Liver (tissue), 8 donors: ENCODE measurements at regions not wholly inside any gene's neighbourhood (a gene's known extent, or its start where the extent isn't known, plus 50 kb on each side); places are given as distances from the start of the nearest gene placed in this dataset.

Experiments used
- DNase-seq: peaks from one replicate; pipeline ENCODE4 v3.0.0-alpha.2; 2017; ENCODE audit warnings: low spot score
- H3K27ac ChIP-seq, 2 donors: one replicate each; pipeline ENCODE4 v1.7.0; 2013; ENCODE audit warnings: inconsistent platforms in 2 of 2, low read length in 2 of 2, control low read depth in 1 of 2, low read depth in 1 of 2, mild to moderate bottlenecking in 1 of 2
- H3K27me3 ChIP-seq, 4 donors: one replicate each; pipeline versions ENCODE4 v1.6.1 to v1.7.0; 2013; ENCODE audit warnings: low read length in 3 of 4, inconsistent platforms in 1 of 4, mild to moderate bottlenecking in 1 of 4, moderate library complexity in 1 of 4; ENCODE audit not compliant: control insufficient read depth in 4 of 4, insufficient read depth in 4 of 4
- H3K36me3 ChIP-seq, 4 donors: one replicate each; pipeline versions ENCODE4 v1.6.1 to v1.7.0; 2013; ENCODE audit warnings: low read length in 3 of 4, mild to moderate bottlenecking in 3 of 4, low read depth in 1 of 4, moderate library complexity in 1 of 4; ENCODE audit not compliant: control insufficient read depth in 4 of 4, insufficient read depth in 3 of 4
- H3K4me1 ChIP-seq, 4 donors: one replicate each; pipeline versions ENCODE4 v1.6.1 to v1.7.0; 2013; ENCODE audit warnings: low read length in 3 of 4, mild to moderate bottlenecking in 3 of 4, moderate library complexity in 1 of 4; ENCODE audit not compliant: control insufficient read depth in 4 of 4, insufficient read depth in 4 of 4
- H3K4me3 ChIP-seq, 3 donors: one replicate each; pipeline versions ENCODE4 v1.6.1 to v1.7.0; 2013; ENCODE audit warnings: low read length in 3 of 3, control low read depth in 1 of 3, low read depth in 1 of 3, mild to moderate bottlenecking in 1 of 3
- H3K9ac ChIP-seq, 2 donors: one replicate each; pipeline ENCODE4 v1.7.0; 2013; ENCODE audit warnings: low read length in 2 of 2, mild to moderate bottlenecking in 2 of 2, moderate library complexity in 2 of 2, control low read depth in 1 of 2, low read depth in 1 of 2
- H3K9me3 ChIP-seq, 4 donors: one replicate each; pipeline versions ENCODE4 v1.6.1 to v1.7.0; 2013; ENCODE audit warnings: low read length in 3 of 4; ENCODE audit not compliant: control insufficient read depth in 4 of 4
- EGR1 ChIP-seq, 2 donors: IDR thresholded peaks; 2 replicates each; pipeline ENCODE4 v1.6.1; 2016 to 2018; ENCODE audit warnings: antibody characterized with exemption in 2 of 2, low read depth in 2 of 2
- FOXA1 ChIP-seq: IDR thresholded peaks from 2 replicates; pipeline ENCODE4 v1.6.1; 2016; ENCODE audit warnings: antibody characterized with exemption
- FOXA2 ChIP-seq: IDR thresholded peaks from 2 replicates; pipeline ENCODE4 v1.6.1; 2016; ENCODE audit warnings: antibody characterized with exemption
- GABPA ChIP-seq, 2 donors: IDR thresholded peaks in 1 of 2; conservative IDR thresholded peaks in 1 of 2; 2 replicates each; pipeline ENCODE4 v1.6.1; 2016; ENCODE audit warnings: antibody characterized with exemption in 2 of 2, mild to moderate bottlenecking in 1 of 2, moderate library complexity in 1 of 2
- HNF4A ChIP-seq, 2 donors: conservative IDR thresholded peaks; 2 replicates each; pipeline ENCODE4 v1.6.1; 2016; ENCODE audit warnings: antibody characterized with exemption in 2 of 2, mild to moderate bottlenecking in 2 of 2
- HNF4G ChIP-seq: IDR thresholded peaks from 2 replicates; pipeline ENCODE4 v1.6.1; 2016; ENCODE audit warnings: antibody characterized with exemption
- JUND ChIP-seq, 2 donors: IDR thresholded peaks; 2 replicates each; pipeline ENCODE4 v1.6.1; 2016; ENCODE audit warnings: antibody characterized with exemption in 2 of 2
- RAD21 ChIP-seq, 2 donors: IDR thresholded peaks; 2 replicates each; pipeline ENCODE4 v1.6.1; 2016; ENCODE audit warnings: antibody characterized with exemption in 2 of 2, mild to moderate bottlenecking in 2 of 2
- RXRA ChIP-seq, 2 donors: IDR thresholded peaks; 2 replicates each; pipeline ENCODE4 v1.6.1; 2017 to 2018; ENCODE audit warnings: antibody characterized with exemption in 2 of 2, mild to moderate bottlenecking in 1 of 2
- TAF1 ChIP-seq: conservative IDR thresholded peaks from 2 replicates; pipeline ENCODE4 v1.6.1; 2016; ENCODE audit warnings: antibody characterized with exemption, mild to moderate bottlenecking
- YY1 ChIP-seq: IDR thresholded peaks from 2 replicates; pipeline ENCODE4 v1.6.1; 2016; ENCODE audit warnings: antibody characterized with exemption, mild to moderate bottlenecking
- WGBS: extraction: QIAGEN DNeasy Blood & Tissue Kit; methylation state at CpG from one replicate; pipeline ENCODE4 v1.1.7; 2013; 5-methylcytosine and 5-hydroxymethylcytosine counted together
- TF ChIP-seq, protein P1 (sequence below): fragments of 150-350 bp; IDR thresholded peaks from 2 replicates; pipeline ENCODE4 v1.5.1; 2017; ENCODE audit warnings: improper control_type of control experiment, low read depth, low read length; ENCODE audit not compliant: missing input control
- TF ChIP-seq, protein P2 (sequence below): IDR thresholded peaks from 2 replicates; pipeline ENCODE4 v1.6.1; 2016; ENCODE audit warnings: antibody characterized with exemption
- TF ChIP-seq, protein P3 (sequence below): IDR thresholded peaks from 2 replicates; pipeline ENCODE4 v1.6.1; 2016; ENCODE audit warnings: antibody characterized with exemption
- TF ChIP-seq, protein P4 (sequence below): IDR thresholded peaks from 2 replicates; pipeline ENCODE4 v1.6.1; 2016; ENCODE audit warnings: antibody characterized with exemption
- donor health status: healthy.
- donor health status: healthy.
- donor health status: healthy.
- donor health status: healthy.
- donor health status: healthy.

DNA sequence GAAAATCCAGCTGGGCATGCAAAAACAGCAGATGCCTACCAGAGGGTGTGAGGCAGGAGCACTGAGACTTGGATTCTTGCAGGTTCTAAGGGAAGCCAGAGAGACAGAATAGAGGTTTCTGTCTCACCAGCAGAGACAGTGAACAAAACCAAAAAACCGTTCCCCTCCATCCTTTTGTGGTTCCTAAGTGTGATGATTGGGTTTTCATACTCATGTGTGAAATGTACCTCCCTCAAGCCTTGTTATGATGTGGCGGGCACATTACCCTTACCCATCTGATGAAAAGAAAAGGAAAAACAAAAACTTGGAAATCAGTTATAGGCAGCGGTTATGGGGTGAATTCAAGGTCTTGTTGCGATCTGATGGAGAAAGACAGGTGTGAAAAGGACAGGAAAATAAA lies 172.6 kb upstream of the CDH13 start:
- H3K4me1 ChIP-seq, result no peaks in the 10 kb centered on the region
- H3K36me3 ChIP-seq, result no peaks in the 10 kb centered on the region
- no peak overlapping the region for H3K27ac ChIP-seq
- no peak for TF ChIP-seq HNF4A (conservative IDR thresholded peaks at IDR 0.05)
- TF ChIP-seq, protein P1, sequence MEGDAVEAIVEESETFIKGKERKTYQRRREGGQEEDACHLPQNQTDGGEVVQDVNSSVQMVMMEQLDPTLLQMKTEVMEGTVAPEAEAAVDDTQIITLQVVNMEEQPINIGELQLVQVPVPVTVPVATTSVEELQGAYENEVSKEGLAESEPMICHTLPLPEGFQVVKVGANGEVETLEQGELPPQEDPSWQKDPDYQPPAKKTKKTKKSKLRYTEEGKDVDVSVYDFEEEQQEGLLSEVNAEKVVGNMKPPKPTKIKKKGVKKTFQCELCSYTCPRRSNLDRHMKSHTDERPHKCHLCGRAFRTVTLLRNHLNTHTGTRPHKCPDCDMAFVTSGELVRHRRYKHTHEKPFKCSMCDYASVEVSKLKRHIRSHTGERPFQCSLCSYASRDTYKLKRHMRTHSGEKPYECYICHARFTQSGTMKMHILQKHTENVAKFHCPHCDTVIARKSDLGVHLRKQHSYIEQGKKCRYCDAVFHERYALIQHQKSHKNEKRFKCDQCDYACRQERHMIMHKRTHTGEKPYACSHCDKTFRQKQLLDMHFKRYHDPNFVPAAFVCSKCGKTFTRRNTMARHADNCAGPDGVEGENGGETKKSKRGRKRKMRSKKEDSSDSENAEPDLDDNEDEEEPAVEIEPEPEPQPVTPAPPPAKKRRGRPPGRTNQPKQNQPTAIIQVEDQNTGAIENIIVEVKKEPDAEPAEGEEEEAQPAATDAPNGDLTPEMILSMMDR, result no peak
- TF ChIP-seq FOXA2, result no peak
- H3K4me3 ChIP-seq, result no peak overlapping the region
- H3K9ac ChIP-seq, result no peak overlapping the region
- no peaks in the 10 kb centered on the region for H3K9me3 ChIP-seq
- no peak for DNase-seq
- H3K27me3 ChIP-seq, result no peaks in the 10 kb centered on the region
- WGBS, result 92% methylated on average over 4 of the region's 4 CpGs

DNA sequence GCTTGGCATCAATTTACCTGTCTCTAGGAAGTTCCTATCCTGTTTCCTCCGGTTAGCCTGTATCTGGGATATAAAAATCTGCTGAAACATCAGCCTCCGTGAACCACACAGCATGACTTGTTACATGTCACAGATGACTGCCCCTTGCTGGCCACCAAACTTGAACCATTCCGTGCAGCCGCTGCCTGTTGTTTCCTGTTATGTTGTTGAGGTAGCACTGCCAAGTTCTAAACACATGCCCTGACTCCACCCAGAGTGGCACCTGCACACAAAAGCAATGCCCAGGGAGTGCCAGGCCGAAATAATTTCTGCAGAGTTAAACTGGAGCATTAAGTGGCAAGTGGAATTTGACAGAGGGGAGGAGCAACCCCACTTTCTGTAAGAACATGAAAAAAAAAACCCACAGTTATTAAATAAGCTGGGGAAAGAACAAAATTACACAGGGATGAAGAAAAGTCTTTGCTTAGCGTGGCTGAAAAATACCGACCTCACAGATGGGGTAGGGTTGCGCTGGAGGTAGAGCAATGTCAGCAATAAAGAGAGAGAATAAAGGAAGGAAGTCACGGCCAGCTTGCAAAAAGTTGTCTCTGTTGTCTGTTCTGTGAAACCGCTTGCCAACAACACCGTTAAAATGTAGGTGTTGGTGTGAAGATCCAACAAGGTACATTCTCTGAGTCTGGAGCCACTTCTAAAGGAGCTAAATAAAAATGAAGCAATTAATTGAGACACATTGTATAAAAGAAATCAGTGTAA lies 174.6 kb upstream of the CDH13 start:
- no peak overlapping the region for H3K4me3 ChIP-seq
- no peak overlapping the region for H3K27ac ChIP-seq
- no peaks in the 10 kb centered on the region for H3K27me3 ChIP-seq
- H3K36me3 ChIP-seq, result no peaks in the 10 kb centered on the region
- no peak for DNase-seq
- TF ChIP-seq, protein P2, sequence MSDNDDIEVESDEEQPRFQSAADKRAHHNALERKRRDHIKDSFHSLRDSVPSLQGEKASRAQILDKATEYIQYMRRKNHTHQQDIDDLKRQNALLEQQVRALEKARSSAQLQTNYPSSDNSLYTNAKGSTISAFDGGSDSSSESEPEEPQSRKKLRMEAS, result no peak
- TF ChIP-seq FOXA1 (no peak), YY1 (no peak), EGR1 (IDR thresholded peaks at IDR 0.05; ENCODE audit: low read depth in 2 of 2) (no peak)
- TF ChIP-seq, protein P1, result no peak
- no peak overlapping the region for H3K9ac ChIP-seq
- 81% methylated on average over 11 of the region's 11 CpGs for WGBS
- H3K9me3 ChIP-seq, result no peaks in the 10 kb centered on the region
- H3K4me1 ChIP-seq, result no peaks in the 10 kb centered on the region

DNA sequence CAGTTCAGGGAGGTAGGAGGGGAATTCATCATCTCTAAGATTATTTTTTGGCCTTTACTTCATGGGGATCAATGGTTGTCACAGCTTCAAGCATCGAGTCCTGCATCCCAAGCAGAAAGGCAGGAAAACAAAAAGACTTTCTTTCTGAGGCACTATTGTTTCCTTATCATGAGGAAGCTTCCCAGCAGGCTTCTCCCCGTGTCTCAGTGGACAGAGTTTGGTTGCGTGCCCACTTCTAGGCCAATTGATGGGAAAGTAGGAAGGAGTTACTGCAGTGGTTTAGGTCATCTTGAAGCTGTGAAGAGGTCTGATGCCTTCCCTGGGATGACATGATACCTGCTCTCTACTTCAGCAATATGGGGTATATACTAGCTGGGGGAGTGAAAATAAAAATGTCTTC lies 175.3 kb upstream of the CDH13 start:
- no peaks in the 10 kb centered on the region for H3K27me3 ChIP-seq
- no peak overlapping the region for H3K9ac ChIP-seq
- DNase-seq, result no peak
- WGBS, result 57% methylated on average over 3 of the region's 3 CpGs
- no peak overlapping the region for H3K27ac ChIP-seq
- peaks cover 0 to 3% (median 0%) of the 10 kb centered on the region in 4 donors for H3K9me3 ChIP-seq
- no peak overlapping the region for H3K4me3 ChIP-seq
- no peaks in the 10 kb centered on the region for H3K4me1 ChIP-seq
- H3K36me3 ChIP-seq, result no peaks in the 10 kb centered on the region
- TF ChIP-seq, protein P3, sequence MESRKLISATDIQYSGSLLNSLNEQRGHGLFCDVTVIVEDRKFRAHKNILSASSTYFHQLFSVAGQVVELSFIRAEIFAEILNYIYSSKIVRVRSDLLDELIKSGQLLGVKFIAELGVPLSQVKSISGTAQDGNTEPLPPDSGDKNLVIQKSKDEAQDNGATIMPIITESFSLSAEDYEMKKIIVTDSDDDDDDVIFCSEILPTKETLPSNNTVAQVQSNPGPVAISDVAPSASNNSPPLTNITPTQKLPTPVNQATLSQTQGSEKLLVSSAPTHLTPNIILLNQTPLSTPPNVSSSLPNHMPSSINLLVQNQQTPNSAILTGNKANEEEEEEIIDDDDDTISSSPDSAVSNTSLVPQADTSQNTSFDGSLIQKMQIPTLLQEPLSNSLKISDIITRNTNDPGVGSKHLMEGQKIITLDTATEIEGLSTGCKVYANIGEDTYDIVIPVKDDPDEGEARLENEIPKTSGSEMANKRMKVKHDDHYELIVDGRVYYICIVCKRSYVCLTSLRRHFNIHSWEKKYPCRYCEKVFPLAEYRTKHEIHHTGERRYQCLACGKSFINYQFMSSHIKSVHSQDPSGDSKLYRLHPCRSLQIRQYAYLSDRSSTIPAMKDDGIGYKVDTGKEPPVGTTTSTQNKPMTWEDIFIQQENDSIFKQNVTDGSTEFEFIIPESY, result no peak
- TF ChIP-seq HNF4G, result no peak
- TF ChIP-seq, protein P2, result no peak
- no peak for TF ChIP-seq EGR1 (IDR thresholded peaks at IDR 0.05; ENCODE audit: low read depth in 2 of 2)
- no peak for TF ChIP-seq JUND (IDR thresholded peaks at IDR 0.05)
- TF ChIP-seq TAF1, result no peak
- TF ChIP-seq HNF4A (conservative IDR thresholded peaks at IDR 0.05), result no peak
- TF ChIP-seq YY1, result no peak
- TF ChIP-seq, protein P1, result no peak
- TF ChIP-seq, protein P4, sequence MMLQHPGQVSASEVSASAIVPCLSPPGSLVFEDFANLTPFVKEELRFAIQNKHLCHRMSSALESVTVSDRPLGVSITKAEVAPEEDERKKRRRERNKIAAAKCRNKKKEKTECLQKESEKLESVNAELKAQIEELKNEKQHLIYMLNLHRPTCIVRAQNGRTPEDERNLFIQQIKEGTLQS, result no peak
- no peak for TF ChIP-seq GABPA (IDR thresholded peaks at IDR 0.05 in 1 of 2, conservative IDR thresholded peaks at IDR 0.05 in 1 of 2)
- TF ChIP-seq FOXA2, result no peak
- no peak for TF ChIP-seq RXRA (IDR thresholded peaks at IDR 0.05)
- TF ChIP-seq RAD21 (IDR thresholded peaks at IDR 0.05), result no peak
